Right lobe of liver (tissue), 4 donors: ENCODE measurements at regions not wholly inside any gene's neighbourhood (a gene's known extent, or its start where the extent isn't known, plus 50 kb on each side); places are given as distances from the start of the nearest gene placed in this dataset.

Experiments used
- POLR2A ChIP-seq: fragments of 450-650 bp; IDR thresholded peaks from one replicate; pipeline ENCODE4 v1.6.1; 2017; ENCODE audit warnings: antibody characterized with exemption, mild to moderate bottlenecking
- TF ChIP-seq, protein P1 (sequence below), 4 donors: fragments of 200-600 bp in 3 of 4; fragments of 450-650 bp in 1 of 4; IDR thresholded peaks; one replicate each; pipeline versions ENCODE4 v1.5.1 to v1.8.0; 2016 to 2022; ENCODE audit warnings: antibody characterized with exemption in 4 of 4, mild to moderate bottlenecking in 2 of 4
- donor health status: DM: no; HTN: no; CAD: no.
- donor health status: DM: no; HTN: no; CAD: no.
- donor health status: DM: no; HTN: yes; CAD: no.

DNA sequence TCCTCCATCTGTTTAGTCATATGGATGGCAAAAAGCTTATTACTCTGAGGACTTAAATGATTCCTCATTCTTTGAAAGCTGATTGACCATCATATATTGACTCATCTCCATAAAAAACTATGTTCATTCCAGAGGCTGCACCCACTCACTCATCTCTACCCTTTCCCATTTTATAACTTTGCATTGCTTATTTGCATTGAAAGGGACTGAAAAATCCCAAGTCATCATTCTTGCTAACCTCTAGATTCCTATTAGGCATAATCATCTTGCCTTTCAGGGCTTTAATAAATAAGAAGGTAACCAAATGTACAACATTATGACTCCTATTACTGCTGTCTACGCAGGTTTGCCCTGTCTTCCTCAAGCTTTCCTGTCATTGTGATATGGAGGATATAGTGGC, 1180.3 kb upstream of the B3GALT2 start:
- no peak for TF ChIP-seq POLR2A
- TF ChIP-seq, protein P1, sequence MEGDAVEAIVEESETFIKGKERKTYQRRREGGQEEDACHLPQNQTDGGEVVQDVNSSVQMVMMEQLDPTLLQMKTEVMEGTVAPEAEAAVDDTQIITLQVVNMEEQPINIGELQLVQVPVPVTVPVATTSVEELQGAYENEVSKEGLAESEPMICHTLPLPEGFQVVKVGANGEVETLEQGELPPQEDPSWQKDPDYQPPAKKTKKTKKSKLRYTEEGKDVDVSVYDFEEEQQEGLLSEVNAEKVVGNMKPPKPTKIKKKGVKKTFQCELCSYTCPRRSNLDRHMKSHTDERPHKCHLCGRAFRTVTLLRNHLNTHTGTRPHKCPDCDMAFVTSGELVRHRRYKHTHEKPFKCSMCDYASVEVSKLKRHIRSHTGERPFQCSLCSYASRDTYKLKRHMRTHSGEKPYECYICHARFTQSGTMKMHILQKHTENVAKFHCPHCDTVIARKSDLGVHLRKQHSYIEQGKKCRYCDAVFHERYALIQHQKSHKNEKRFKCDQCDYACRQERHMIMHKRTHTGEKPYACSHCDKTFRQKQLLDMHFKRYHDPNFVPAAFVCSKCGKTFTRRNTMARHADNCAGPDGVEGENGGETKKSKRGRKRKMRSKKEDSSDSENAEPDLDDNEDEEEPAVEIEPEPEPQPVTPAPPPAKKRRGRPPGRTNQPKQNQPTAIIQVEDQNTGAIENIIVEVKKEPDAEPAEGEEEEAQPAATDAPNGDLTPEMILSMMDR (IDR thresholded peaks at IDR 0.05), result no peak
